Gastroesophageal sphincter (tissue), 3 donors: ENCODE measurements at regions not wholly inside any gene's neighbourhood (a gene's known extent, or its start where the extent isn't known, plus 50 kb on each side); places are given as distances from the start of the nearest gene placed in this dataset.

ENCODE experiments used
- EP300 ChIP-seq: sonication (generic); formaldehyde crosslinking; IDR thresholded peaks from one replicate; pipeline ENCODE4 v1.6.1; 2017; ENCODE audit warnings: antibody characterized with exemption, mild to moderate bottlenecking
- POLR2A ChIP-seq, 2 donors: fragments of 450-650 bp; IDR thresholded peaks; one replicate each; pipeline ENCODE4 v1.6.1; 2017; ENCODE audit warnings: antibody characterized with exemption in 2 of 2, mild to moderate bottlenecking in 2 of 2, moderate library complexity in 1 of 2
- POLR2AphosphoS5 ChIP-seq: sonication (generic); formaldehyde crosslinking; IDR thresholded peaks from one replicate; pipeline ENCODE4 v1.6.1; 2017; ENCODE audit warnings: antibody characterized with exemption
- TF ChIP-seq, protein P1 (sequence below), 4 experiments: fragments of 200-600 bp in 2 of 4; fragments of 450-650 bp in 2 of 4; sonication (generic) in 1 of 4; IDR thresholded peaks; one replicate each; pipeline ENCODE4 v1.5.1; 2017 to 2019; ENCODE audit warnings: antibody characterized with exemption in 4 of 4, mild to moderate bottlenecking in 2 of 4, moderate library complexity in 2 of 4

DNA sequence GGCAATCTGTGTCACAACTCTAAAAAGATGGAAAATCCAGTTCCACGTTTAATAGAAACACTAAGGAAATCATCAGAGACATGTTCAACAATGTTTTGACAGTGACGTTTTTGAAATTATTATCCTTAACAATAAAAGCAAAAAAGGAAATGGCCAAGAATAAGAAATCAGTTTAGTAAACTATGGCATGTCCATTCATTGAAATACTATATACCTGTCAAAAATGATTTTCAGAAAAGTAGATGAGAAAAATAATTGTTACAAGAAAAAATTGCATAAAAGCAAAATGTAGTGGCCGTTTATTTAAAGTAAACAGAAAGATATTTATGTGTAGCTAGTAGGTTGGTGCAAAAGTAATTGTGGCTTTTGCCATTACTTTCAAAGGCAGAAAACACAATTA is 345.4 kb upstream of the NPSR1 start:
- TF ChIP-seq POLR2AphosphoS5: no peak
- TF ChIP-seq, protein P1, sequence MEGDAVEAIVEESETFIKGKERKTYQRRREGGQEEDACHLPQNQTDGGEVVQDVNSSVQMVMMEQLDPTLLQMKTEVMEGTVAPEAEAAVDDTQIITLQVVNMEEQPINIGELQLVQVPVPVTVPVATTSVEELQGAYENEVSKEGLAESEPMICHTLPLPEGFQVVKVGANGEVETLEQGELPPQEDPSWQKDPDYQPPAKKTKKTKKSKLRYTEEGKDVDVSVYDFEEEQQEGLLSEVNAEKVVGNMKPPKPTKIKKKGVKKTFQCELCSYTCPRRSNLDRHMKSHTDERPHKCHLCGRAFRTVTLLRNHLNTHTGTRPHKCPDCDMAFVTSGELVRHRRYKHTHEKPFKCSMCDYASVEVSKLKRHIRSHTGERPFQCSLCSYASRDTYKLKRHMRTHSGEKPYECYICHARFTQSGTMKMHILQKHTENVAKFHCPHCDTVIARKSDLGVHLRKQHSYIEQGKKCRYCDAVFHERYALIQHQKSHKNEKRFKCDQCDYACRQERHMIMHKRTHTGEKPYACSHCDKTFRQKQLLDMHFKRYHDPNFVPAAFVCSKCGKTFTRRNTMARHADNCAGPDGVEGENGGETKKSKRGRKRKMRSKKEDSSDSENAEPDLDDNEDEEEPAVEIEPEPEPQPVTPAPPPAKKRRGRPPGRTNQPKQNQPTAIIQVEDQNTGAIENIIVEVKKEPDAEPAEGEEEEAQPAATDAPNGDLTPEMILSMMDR (IDR thresholded peaks at IDR 0.05): no peak
- no peak for TF ChIP-seq POLR2A (IDR thresholded peaks at IDR 0.05)
- no peak for TF ChIP-seq EP300
